ENCODE measurements at regions not wholly inside any gene's neighbourhood (a gene's known extent, or its start where the extent isn't known, plus 50 kb on each side); places are given as distances from the start of the nearest gene placed in this dataset.

GRCh38 chr6:66326228-66326627, 619.2 kb upstream of the EYS start:
- TF ChIP-seq CTCF (IDR thresholded peaks at IDR 0.05; ENCODE audit: insufficient read depth, missing control alignments), result no peak
- DNase-seq (ENCODE audit: insufficient read length, low spot score), result no peak
- no peak for FAIRE-seq

GRCh38 chr6:66321017-66321416, 614.0 kb upstream of the EYS start:
- no peak for DNase-seq (ENCODE audit: insufficient read length, low spot score)
- TF ChIP-seq CTCF (IDR thresholded peaks at IDR 0.05; ENCODE audit: insufficient read depth, missing control alignments), result no peak
- no peak for FAIRE-seq

GRCh38 chr6:66307490-66307889, 600.5 kb upstream of the EYS start:
- FAIRE-seq (peak; percentile 58), DNase-seq (ENCODE audit: insufficient read length, low spot score) (no peak)
- TF ChIP-seq CTCF (IDR thresholded peaks at IDR 0.05; ENCODE audit: insufficient read depth, missing control alignments), result no peak

- no peak for TF ChIP-seq CTCF (IDR thresholded peaks at IDR 0.05; ENCODE audit: insufficient read depth, missing control alignments)
- no peak for FAIRE-seq
- DNase-seq (ENCODE audit: insufficient read length, low spot score), result no peak
Measured at GRCh38 chr6:66291905-66292304, 584.9 kb upstream of the EYS start.

- FAIRE-seq, result no peak
- TF ChIP-seq CTCF (IDR thresholded peaks at IDR 0.05; ENCODE audit: insufficient read depth, missing control alignments), result no peak
Measured at GRCh38 chr6:66289889-66290288, 582.9 kb upstream of the EYS start.

GRCh38 chr6:66278115-66278514, 571.1 kb upstream of the EYS start:
- FAIRE-seq, result no peak
- no peak for DNase-seq (ENCODE audit: insufficient read length, low spot score)
- no peak for TF ChIP-seq CTCF (IDR thresholded peaks at IDR 0.05; ENCODE audit: insufficient read depth, missing control alignments)

More at GRCh38 chr6:66289889-66290288, 582.9 kb upstream of the EYS start:
- DNase-seq (ENCODE audit: insufficient read length, low spot score), result no peak

GRCh38 chr6:66277400-66277799, 570.4 kb upstream of the EYS start:
- FAIRE-seq (no peak), DNase-seq (ENCODE audit: insufficient read length, low spot score) (no peak)
- no peak for TF ChIP-seq CTCF (IDR thresholded peaks at IDR 0.05; ENCODE audit: insufficient read depth, missing control alignments)
